Dermis microvascular lymphatic vessel endothelial cell (primary cell): ENCODE measurements at regions not wholly inside any gene's neighbourhood (a gene's known extent, or its start where the extent isn't known, plus 50 kb on each side); places are given as distances from the start of the nearest gene placed in this dataset.
"Not testable (repeated sequence)": the region's sequence is repeated elsewhere in the genome, so short reads cannot be mapped to it uniquely, and the experiment has no call there.

Experiments
- DNase-seq, 2 donors: peaks; one replicate each; pipeline versions ENCODE4 v3.0.0 to v3.0.0-alpha.2; 2010; ENCODE audit warnings: low read depth in 2 of 2

- no peak for DNase-seq
Measured at GRCh38 chr5:152184266-152184665, 220.8 kb downstream of the NMUR2 start.

GRCh38 chr5:152181461-152181860 lies 223.6 kb downstream of the NMUR2 start:
- no peak for DNase-seq

GRCh38 chr5:152178350-152178699 lies 226.8 kb downstream of the NMUR2 start:
- DNase-seq, result no peak

- DNase-seq, result no peak
Measured at GRCh38 chr5:152177626-152178349, 227.3 kb downstream of the NMUR2 start.

- DNase-seq, result no peak
Measured at GRCh38 chr5:152171888-152172287, 233.2 kb downstream of the NMUR2 start.

- no peak for DNase-seq
Measured at GRCh38 chr5:152170350-152170749, 234.7 kb downstream of the NMUR2 start.

GRCh38 chr5:152164860-152165259 lies 240.2 kb upstream of the GLRA1 start:
- no peak for DNase-seq

GRCh38 chr5:152159894-152160293 lies 235.2 kb upstream of the GLRA1 start:
- DNase-seq, result not testable (repeated sequence)

GRCh38 chr5:152154452-152154851 lies 229.8 kb upstream of the GLRA1 start:
- not testable (repeated sequence) for DNase-seq

GRCh38 chr5:152151940-152152339 lies 227.3 kb upstream of the GLRA1 start:
- DNase-seq, result no peak

GRCh38 chr5:152151113-152151512 lies 226.5 kb upstream of the GLRA1 start:
- no peak for DNase-seq

GRCh38 chr5:152147286-152147685 lies 222.6 kb upstream of the GLRA1 start:
- DNase-seq, result no peak

GRCh38 chr5:152146566-152146965 lies 221.9 kb upstream of the GLRA1 start:
- no peak for DNase-seq

- no peak for DNase-seq
Measured at GRCh38 chr5:152144556-152144955, 219.9 kb upstream of the GLRA1 start.

- no peak for DNase-seq
Measured at GRCh38 chr5:152144030-152144429, 219.4 kb upstream of the GLRA1 start.

GRCh38 chr5:152142840-152143469 lies 218.3 kb upstream of the GLRA1 start:
- DNase-seq, result peak; percentile 12 to 58

GRCh38 chr5:152140347-152140746 lies 215.7 kb upstream of the GLRA1 start:
- no peak for DNase-seq

GRCh38 chr5:152137063-152137462 lies 212.4 kb upstream of the GLRA1 start:
- no peak for DNase-seq

- no peak for DNase-seq
Measured at GRCh38 chr5:152136321-152136720, 211.7 kb upstream of the GLRA1 start.

- no peak for DNase-seq
Measured at GRCh38 chr5:152135827-152136226, 211.2 kb upstream of the GLRA1 start.

- no peak for DNase-seq
Measured at GRCh38 chr5:152125661-152126205, 201.1 kb upstream of the GLRA1 start.

- DNase-seq, result no peak
Measured at GRCh38 chr5:152124409-152125041, 199.9 kb upstream of the GLRA1 start.
